Endothelial cell of umbilical vein (primary cell): ENCODE measurements at regions not wholly inside any gene's neighbourhood (a gene's known extent, or its start where the extent isn't known, plus 50 kb on each side); places are given as distances from the start of the nearest gene placed in this dataset.

ENCODE experiments used
- BruUV-seq: library from RNA; stranded (reverse); fragments of 400-500 nt; replicated peaks from 2 replicates; lab custom pipeline; 2021; lab: Mats Ljungman, UMichigan
- CTCF ChIA-PET: fragments of 300-600, 350-600 bp; sonication (Branson Sonifier 250); formaldehyde crosslinking; loops from one replicate; lab custom pipeline; 2021; ENCODE audit warnings: antibody characterized with exemption, inconsistent platforms; lab: Charles Lee
- POLR2A ChIA-PET: fragments of 300-600, 350-600 bp; sonication (Branson Sonifier 250); formaldehyde crosslinking; loops from one replicate; lab custom pipeline; 2021; ENCODE audit warnings: antibody characterized with exemption, inconsistent platforms; lab: Charles Lee
- DNase-seq: peaks from one replicate; pipeline ENCODE4 v3.0.0-alpha.2; 2011; ENCODE audit warnings: low read depth, low spot score
- FAIRE-seq: peaks from 2 replicates; lab custom pipeline; 2011; peaks lifted over from hg19 to GRCh38; lab: Jason Lieb, UNC
- H2AFZ ChIP-seq: 2 replicates; pipeline ENCODE4 v1.6.0; 2012; ENCODE audit warnings: low read depth, low read length, control low read depth, inconsistent platforms
- H3K27ac ChIP-seq: 2 replicates; pipeline ENCODE4 v1.5.1; 2011; ENCODE audit warnings: low read depth, mild to moderate bottlenecking, control low read depth, low read length, moderate library complexity; ENCODE audit not compliant: insufficient read depth
- H3K27me3 ChIP-seq, 2 experiments: 2 replicates each; pipeline versions ENCODE4 v1.6.0 to v1.6.1; 2011; ENCODE audit warnings: low read length in 2 of 2, mixed read lengths in 1 of 2; ENCODE audit not compliant: control insufficient read depth in 2 of 2, insufficient read depth in 2 of 2
- H3K36me3 ChIP-seq, 2 experiments: 2 replicates in 1 of 2; 3 replicates in 1 of 2; pipeline ENCODE4 v1.5.1; 2011; ENCODE audit warnings: low read length in 2 of 2, mild to moderate bottlenecking in 1 of 2, moderate library complexity in 1 of 2; ENCODE audit not compliant: control insufficient read depth in 2 of 2, insufficient read depth in 2 of 2; ENCODE audit errors: extremely low read depth in 1 of 2
- H3K4me1 ChIP-seq: 3 replicates; pipeline ENCODE4 v1.5.1; 2011; ENCODE audit warnings: mild to moderate bottlenecking, low read length; ENCODE audit not compliant: control insufficient read depth, insufficient read depth; ENCODE audit errors: extremely low read depth
- H3K4me2 ChIP-seq: 2 replicates; pipeline ENCODE4 v1.6.1; 2011; ENCODE audit warnings: low read length, control low read depth, mixed read lengths; ENCODE audit not compliant: insufficient read depth
- H3K4me3 ChIP-seq, 3 experiments: fragments of 200-600 bp in 1 of 3; sonication (generic), shearing (Covaris generic) in 1 of 3; replicated peaks in 1 of 3; 2 replicates each; pipeline ENCODE4 v1.5.1; 2011 to 2016; ENCODE audit warnings: control low read depth in 3 of 3, low read length in 3 of 3, mild to moderate bottlenecking in 2 of 3, inconsistent platforms in 1 of 3, low read depth in 1 of 3, moderate library complexity in 1 of 3; ENCODE audit not compliant: insufficient read depth in 1 of 3
- H3K79me2 ChIP-seq: 2 replicates; pipeline ENCODE4 v1.6.0; 2012; ENCODE audit warnings: low read length, inconsistent platforms; ENCODE audit not compliant: control insufficient read depth, insufficient read depth
- H3K9ac ChIP-seq: replicated peaks from 2 replicates; pipeline ENCODE3; 2011; ENCODE audit warnings: low read length, control low read depth; ENCODE audit not compliant: insufficient read depth; ENCODE audit errors: extremely low read depth
- H3K9me1 ChIP-seq: replicated peaks from 3 replicates; pipeline ENCODE4 v1.6.0; 2011; ENCODE audit warnings: mild to moderate bottlenecking, low read length; ENCODE audit not compliant: control insufficient read depth, insufficient read depth; ENCODE audit errors: extremely low read depth
- H3K9me3 ChIP-seq: replicated peaks from 2 replicates; pipeline ENCODE4 v1.5.1; 2012; ENCODE audit warnings: low read length, inconsistent platforms; ENCODE audit not compliant: control insufficient read depth, insufficient read depth
- H4K20me1 ChIP-seq: replicated peaks from 2 replicates; pipeline ENCODE3; 2011; ENCODE audit warnings: mild to moderate bottlenecking, low read length; ENCODE audit not compliant: control insufficient read depth, insufficient read depth; ENCODE audit errors: extremely low read depth
- CTCF ChIP-seq, 2 donors: IDR thresholded peaks; 1 replicate in 1 of 2; 2 replicates in 1 of 2; pipeline ENCODE4 v1.5.1; 2011; ENCODE audit warnings: low read length in 2 of 2, mild to moderate bottlenecking in 2 of 2, moderate library complexity in 2 of 2, control low read depth in 1 of 2, inconsistent platforms in 1 of 2, low read depth in 1 of 2; ENCODE audit not compliant: insufficient read depth in 1 of 2; ENCODE audit errors: extremely low read depth in 1 of 2
- FOS ChIP-seq: IDR thresholded peaks from 2 replicates; pipeline ENCODE4 v1.6.1; 2011; ENCODE audit warnings: mild to moderate bottlenecking, low read length, moderate library complexity, borderline replicate concordance; ENCODE audit not compliant: insufficient read depth
- GATA2 ChIP-seq: IDR thresholded peaks from 2 replicates; pipeline ENCODE4 v1.7.0; 2011; ENCODE audit warnings: low read depth, mild to moderate bottlenecking, moderate library complexity, mixed read lengths, low read length; ENCODE audit not compliant: insufficient read length, insufficient read depth
- JUN ChIP-seq: IDR thresholded peaks from 2 replicates; pipeline ENCODE4 v1.6.1; 2011; ENCODE audit warnings: borderline replicate concordance, low read depth; ENCODE audit not compliant: insufficient read length, insufficient read depth
- MAX ChIP-seq: IDR thresholded peaks from 2 replicates; pipeline ENCODE4 v1.6.1; 2011; ENCODE audit not compliant: insufficient read depth, insufficient read length
- POLR2A ChIP-seq: IDR thresholded peaks from 2 replicates; pipeline ENCODE4 v1.6.1; 2012; ENCODE audit warnings: low read depth, mild to moderate bottlenecking, control low read depth, low read length
- POLR2AphosphoS5 ChIP-seq: IDR thresholded peaks from 2 replicates; pipeline ENCODE4 v1.6.1; 2012; ENCODE audit warnings: low read depth, mild to moderate bottlenecking, control low read depth, low read length, moderate library complexity; ENCODE audit not compliant: insufficient read depth
- dilution Hi-C: fragments of 300-500 bp; cut with MboI; formaldehyde crosslinking; loops from one replicate; pipeline ENCODE4 v1.15.0; 2019; ENCODE audit warnings: low sequenced_read_pairs; ENCODE audit not compliant: extremely low pct_ligation_motif_present
- intact Hi-C: fragments of 100-400 bp; cut with micrococcal nuclease; formaldehyde crosslinking; loops from one replicate; pipeline ENCODE4 v1.10.0; 2022

- intact Hi-C loops (no loop called here), dilution Hi-C loops (no loop called here)
- CTCF ChIA-PET: interaction anchor here (1.4 to 2.2 kb wide), 3 partner anchors 16 to 21 kb away, joined by 3 to 9 read pairs (median 4); no protein-coding TSS in a partner anchor
- Histone ChIP-seq H3K36me3 (no peaks in the 10 kb centered on the region), H3K9me3 (no peaks in the 10 kb centered on the region), H3K79me2 (no peaks in the 10 kb centered on the region), H3K4me3 (no peak overlapping the region), H3K9me1 (no peaks in the 10 kb centered on the region), H3K27ac (no peak overlapping the region), H3K4me2 (no peak overlapping the region), H3K27me3 (no peaks in the 10 kb centered on the region), H2AFZ (no peak overlapping the region), H4K20me1 (no peaks in the 10 kb centered on the region), H3K4me1 (no peaks in the 10 kb centered on the region), H3K9ac (no peak overlapping the region)
- TF ChIP-seq FOS (no peak), POLR2AphosphoS5 (no peak), MAX (no peak), JUN (no peak), GATA2 (no peak), CTCF (IDR thresholded peaks at IDR 0.05; ENCODE audit: extremely low read depth in 1 of 2, insufficient read depth in 1 of 2, low read depth in 1 of 2, low read length in 2 of 2) (no peak), POLR2A (no peak)
- DNase-seq: peak; percentile 70
- no TSS peak for BruUV-seq
- POLR2A ChIA-PET: no interaction called here
- no peak for FAIRE-seq
Observed at GRCh38 chr13:59587971-59588716, 575.6 kb downstream of the DIAPH3 start.
